ENCODE measurements at regions not wholly inside any gene's neighbourhood (a gene's known extent, or its start where the extent isn't known, plus 50 kb on each side); places are given as distances from the start of the nearest gene placed in this dataset.

- no peak for TF ChIP-seq POLR2A (IDR thresholded peaks at IDR 0.05; ENCODE audit: low read length)
- TF ChIP-seq GATA1 (IDR thresholded peaks at IDR 0.05; ENCODE audit: low read depth, low read length), result no peak
Measured at GRCh38 chr6:74946961-74947360, 258.9 kb downstream of the COL12A1 start.

All from erythroblast (primary cell).